ENCODE measurements at regions not wholly inside any gene's neighbourhood (a gene's known extent, or its start where the extent isn't known, plus 50 kb on each side); places are given as distances from the start of the nearest gene placed in this dataset.

DNA sequence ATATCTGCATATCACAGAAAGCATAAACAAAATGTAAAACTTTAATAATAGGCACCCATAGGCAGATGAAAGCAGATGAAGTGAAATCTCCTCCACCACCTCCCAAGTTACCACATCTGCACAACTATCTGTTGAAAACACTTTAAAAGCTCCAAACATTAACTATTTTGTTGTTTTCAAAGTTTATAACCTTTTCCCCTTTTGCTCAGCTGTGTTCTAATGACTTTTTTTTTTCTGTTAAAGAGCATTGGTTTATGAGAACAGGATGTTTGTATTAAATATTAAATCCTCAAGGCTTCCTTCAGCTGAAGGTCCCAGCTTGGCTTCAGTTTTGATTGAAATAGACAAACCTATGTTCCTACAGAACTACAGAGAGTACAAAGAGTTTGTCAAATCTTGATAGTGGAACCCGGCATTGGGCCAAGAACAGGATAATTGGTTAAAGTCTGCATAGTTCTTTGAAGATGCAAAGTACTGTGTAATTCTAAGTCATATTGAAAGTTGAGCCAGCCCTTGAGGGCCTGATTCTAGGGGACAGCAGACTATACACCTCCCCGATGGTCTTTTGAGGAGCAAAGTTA is 255.1 kb upstream of the JAG1 start:
- no peak for TF ChIP-seq EZH2 (IDR thresholded peaks at IDR 0.05)
- no peak for TF ChIP-seq CTCF (IDR thresholded peaks at IDR 0.05)
